PC-3 (cell line): ENCODE measurements at regions not wholly inside any gene's neighbourhood (a gene's known extent, or its start where the extent isn't known, plus 50 kb on each side); places are given as distances from the start of the nearest gene placed in this dataset.

Source experiments
- ATAC-seq: fragments of 200-7000 bp; cut with Tn5 transposase; 2 replicates; pipeline ENCODE4 v1.9.1; 2020; ENCODE audit warnings: mild to moderate bottlenecking, moderate library complexity
- BruUV-seq: library from RNA; stranded (reverse); fragments of 400-500 nt; replicated peaks from 2 replicates; lab custom pipeline; 2021; lab: Mats Ljungman, UMichigan
- CTCF ChIA-PET: fragments of 300-600 bp; sonication (Branson Sonifier 250); formaldehyde crosslinking; loops from one replicate; lab custom pipeline; 2022; ENCODE audit warnings: antibody characterized with exemption; lab: Charles Lee
- POLR2A ChIA-PET: fragments of 300-600 bp; sonication (Branson Sonifier 250); formaldehyde crosslinking; loops from one replicate; lab custom pipeline; 2022; ENCODE audit warnings: antibody characterized with exemption; ENCODE audit not compliant: unreplicated experiment; lab: Charles Lee
- DNase-seq: peaks from one replicate; pipeline ENCODE4 v3.0.0-alpha.2; 2015
- H2AFZ ChIP-seq: fragments of 300-600 bp; sonication (generic); 2 replicates; pipeline ENCODE4 v1.6.0; 2016; ENCODE audit warnings: antibody characterized with exemption, low read length
- H3F3A ChIP-seq: fragments of 300-600 bp; sonication (generic); one replicate; pipeline ENCODE4 v1.6.0; 2017; ENCODE audit warnings: antibody characterized with exemption, low read length, control low read depth, mild to moderate bottlenecking; ENCODE audit not compliant: unreplicated experiment
- H3K27ac ChIP-seq: fragments of 300-600 bp; sonication (generic); 2 replicates; pipeline ENCODE4 v1.5.1; 2016; ENCODE audit warnings: mild to moderate bottlenecking, low read length
- H3K27me3 ChIP-seq: fragments of 300-600 bp; sonication (generic); 2 replicates; pipeline ENCODE4 v1.6.1; 2016; ENCODE audit warnings: low read length, mixed read lengths
- H3K36me3 ChIP-seq: fragments of 300-600 bp; sonication (generic); 2 replicates; pipeline ENCODE4 v1.6.1; 2016; ENCODE audit warnings: low read depth, mixed run types, low read length, mixed read lengths
- H3K4me1 ChIP-seq: fragments of 300-600 bp; sonication (generic); 2 replicates; pipeline ENCODE4 v1.5.1; 2016; ENCODE audit warnings: low read length; ENCODE audit not compliant: insufficient read depth
- H3K4me2 ChIP-seq: fragments of 300-600 bp; sonication (generic); 2 replicates; pipeline ENCODE4 v1.6.0; 2016; ENCODE audit warnings: low read length
- H3K4me3 ChIP-seq: fragments of 300-600 bp; sonication (generic); 2 replicates; pipeline ENCODE4 v1.5.1; 2016; ENCODE audit warnings: mild to moderate bottlenecking, low read length, mixed read lengths
- H3K79me2 ChIP-seq: fragments of 300-600 bp; sonication (generic); 2 replicates; pipeline ENCODE4 v1.6.1; 2017; ENCODE audit warnings: low read length, mixed read lengths
- H3K9ac ChIP-seq: fragments of 300-600 bp; sonication (generic); 2 replicates; pipeline ENCODE4 v1.6.0; 2016; ENCODE audit warnings: mild to moderate bottlenecking, low read length
- H3K9me2 ChIP-seq: fragments of 300-600 bp; sonication (generic); replicated peaks from 2 replicates; pipeline ENCODE4 v1.6.1; 2016; ENCODE audit warnings: mixed run types, low read length, mixed read lengths
- H3K9me3 ChIP-seq: fragments of 300-600 bp; sonication (generic); 2 replicates; pipeline ENCODE4 v1.6.1; 2016; ENCODE audit warnings: low read length, mixed read lengths
- H4K20me1 ChIP-seq: fragments of 300-600 bp; sonication (generic); 2 replicates; pipeline ENCODE4 v1.6.1; 2016; ENCODE audit warnings: low read length, mixed read lengths
- EZH2 ChIP-seq: fragments of 300-600 bp; sonication (generic); IDR thresholded peaks from one replicate; pipeline ENCODE4 v1.6.1; 2017; ENCODE audit warnings: antibody characterized with exemption, mild to moderate bottlenecking, low read length; ENCODE audit not compliant: unreplicated experiment
- EZH2phosphoT487 ChIP-seq: fragments of 300-600 bp; sonication (generic); IDR thresholded peaks from 2 replicates; pipeline ENCODE4 v1.6.1; 2018; ENCODE audit warnings: mild to moderate bottlenecking, antibody characterized with exemption, low read length, borderline replicate concordance
- intact Hi-C: fragments of 100-400 bp; cut with micrococcal nuclease; formaldehyde crosslinking; loops from 2 replicates; pipeline ENCODE4 v1.9.0; 2023
- TF ChIP-seq, protein P1 (sequence below): fragments of 300-600 bp; sonication (generic); conservative IDR thresholded peaks from 2 replicates; pipeline ENCODE4 v1.5.1; 2017; ENCODE audit warnings: antibody characterized with exemption, low read depth, mild to moderate bottlenecking, low read length

DNA sequence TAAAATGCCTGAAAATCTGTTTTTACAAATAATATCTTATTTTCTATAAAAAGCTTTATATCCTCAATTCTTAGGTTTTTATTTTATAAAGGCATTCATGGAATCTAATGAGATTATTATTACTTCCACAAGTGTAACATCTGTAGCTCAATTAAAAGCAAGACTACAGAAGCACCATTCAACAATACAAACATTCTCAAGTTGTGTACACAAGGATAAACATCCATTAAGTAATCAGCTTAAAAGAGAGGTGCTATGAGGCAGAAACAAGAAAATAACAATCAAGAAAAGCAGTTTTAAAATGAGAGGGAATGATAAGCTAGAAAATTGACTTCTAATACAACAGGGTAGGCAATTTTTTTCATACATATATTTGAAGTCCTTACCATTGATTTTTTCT lies 326.1 kb downstream of the MRPL39 start:
- CTCF ChIA-PET: interaction anchor here (0.7 kb wide), 1 partner anchor 385 kb away, joined by 4 read pairs; no protein-coding TSS in a partner anchor
- Histone ChIP-seq H2AFZ (no peak overlapping the region), H3K4me3 (no peak overlapping the region), H3K4me2 (no peak overlapping the region), H4K20me1 (no peaks in the 10 kb centered on the region), H3K79me2 (no peaks in the 10 kb centered on the region), H3F3A (no peaks in the 10 kb centered on the region), H3K27me3 (no peaks in the 10 kb centered on the region), H3K4me1 (no peaks in the 10 kb centered on the region), H3K9ac (no peak overlapping the region), H3K9me2 (no peaks in the 10 kb centered on the region), H3K9me3 (no peaks in the 10 kb centered on the region), H3K27ac (no peak overlapping the region), H3K36me3 (no peaks in the 10 kb centered on the region)
- DNase-seq (no peak), ATAC-seq (no peak)
- POLR2A ChIA-PET: no interaction called here
- TF ChIP-seq EZH2phosphoT487 (no peak), EZH2 (no peak)
- TF ChIP-seq, protein P1, sequence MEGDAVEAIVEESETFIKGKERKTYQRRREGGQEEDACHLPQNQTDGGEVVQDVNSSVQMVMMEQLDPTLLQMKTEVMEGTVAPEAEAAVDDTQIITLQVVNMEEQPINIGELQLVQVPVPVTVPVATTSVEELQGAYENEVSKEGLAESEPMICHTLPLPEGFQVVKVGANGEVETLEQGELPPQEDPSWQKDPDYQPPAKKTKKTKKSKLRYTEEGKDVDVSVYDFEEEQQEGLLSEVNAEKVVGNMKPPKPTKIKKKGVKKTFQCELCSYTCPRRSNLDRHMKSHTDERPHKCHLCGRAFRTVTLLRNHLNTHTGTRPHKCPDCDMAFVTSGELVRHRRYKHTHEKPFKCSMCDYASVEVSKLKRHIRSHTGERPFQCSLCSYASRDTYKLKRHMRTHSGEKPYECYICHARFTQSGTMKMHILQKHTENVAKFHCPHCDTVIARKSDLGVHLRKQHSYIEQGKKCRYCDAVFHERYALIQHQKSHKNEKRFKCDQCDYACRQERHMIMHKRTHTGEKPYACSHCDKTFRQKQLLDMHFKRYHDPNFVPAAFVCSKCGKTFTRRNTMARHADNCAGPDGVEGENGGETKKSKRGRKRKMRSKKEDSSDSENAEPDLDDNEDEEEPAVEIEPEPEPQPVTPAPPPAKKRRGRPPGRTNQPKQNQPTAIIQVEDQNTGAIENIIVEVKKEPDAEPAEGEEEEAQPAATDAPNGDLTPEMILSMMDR: no peak
- intact Hi-C loops: no loop called here
- no TSS peak for BruUV-seq

DNA sequence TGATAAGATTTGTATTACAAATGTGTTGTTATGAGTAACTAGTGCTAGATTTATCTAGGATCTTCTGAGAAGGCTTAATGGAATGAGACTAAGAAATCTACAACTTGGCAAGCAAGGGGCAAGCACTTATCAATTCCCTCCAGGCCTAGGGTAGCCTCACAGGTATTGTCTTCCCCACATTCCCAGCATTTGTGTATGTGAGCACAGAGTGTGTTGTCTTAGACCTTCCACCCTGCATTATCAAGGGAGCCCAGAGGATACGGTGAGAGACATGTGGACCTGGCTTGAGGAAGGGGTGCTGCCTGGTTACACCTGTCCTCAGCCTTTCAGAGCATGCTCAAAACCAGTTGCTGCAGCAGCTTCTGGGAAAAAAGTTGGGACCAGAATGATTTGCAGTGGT lies 327.2 kb downstream of the MRPL39 start:
- no peak for DNase-seq

DNA sequence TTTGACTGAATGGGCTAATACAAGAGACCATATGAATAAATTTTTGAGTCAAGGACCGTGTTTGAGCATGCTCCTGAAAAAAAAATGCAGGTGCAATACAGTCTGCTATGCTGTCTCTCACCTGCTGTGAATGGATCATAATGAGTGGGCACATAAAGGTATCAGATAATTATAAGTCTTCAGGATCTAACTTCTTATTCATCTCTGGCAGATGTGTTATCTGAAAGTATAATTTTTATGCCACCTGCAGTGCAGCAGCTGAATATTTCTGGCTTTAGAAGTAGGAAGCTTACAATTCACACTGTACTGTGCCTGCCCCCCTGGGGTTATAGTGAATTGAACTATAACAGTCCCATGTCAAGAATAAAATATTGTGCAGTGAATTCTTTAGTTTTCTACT lies 333.3 kb downstream of the MRPL39 start:
- ChIA-PET POLR2A (interaction anchor here (0.6 kb wide), 1 partner anchor 95 kb away, joined by 4 read pairs; no protein-coding TSS in a partner anchor), CTCF (no interaction called here)
- no TSS peak for BruUV-seq
- H3K36me3 ChIP-seq: no peaks in the 10 kb centered on the region
- no peaks in the 10 kb centered on the region for H3K27me3 ChIP-seq
- H3K4me2 ChIP-seq: no peak overlapping the region
- no peak for DNase-seq
- H3K79me2 ChIP-seq: no peaks in the 10 kb centered on the region
- H3K9me3 ChIP-seq: no peaks in the 10 kb centered on the region
- TF ChIP-seq, protein P1: no peak
- TF ChIP-seq EZH2phosphoT487: no peak
- H3F3A ChIP-seq: no peaks in the 10 kb centered on the region
- H2AFZ ChIP-seq: no peak overlapping the region
- no peak overlapping the region for H3K9ac ChIP-seq
- no peaks in the 10 kb centered on the region for H4K20me1 ChIP-seq
- intact Hi-C loops: no loop called here
- H3K27ac ChIP-seq: no peak overlapping the region
- H3K9me2 ChIP-seq: no peaks in the 10 kb centered on the region
- H3K4me3 ChIP-seq: no peak overlapping the region
- no peaks in the 10 kb centered on the region for H3K4me1 ChIP-seq
- ATAC-seq: no peak

More for the DNA sequence above, 327.2 kb downstream of the MRPL39 start:
- Histone ChIP-seq H3K9ac (no peak overlapping the region), H3K36me3 (no peaks in the 10 kb centered on the region), H3F3A (no peaks in the 10 kb centered on the region), H3K9me3 (no peaks in the 10 kb centered on the region), H4K20me1 (no peaks in the 10 kb centered on the region), H3K27ac (no peak overlapping the region), H3K4me3 (no peak overlapping the region), H3K79me2 (no peaks in the 10 kb centered on the region), H2AFZ (no peak overlapping the region), H3K27me3 (no peaks in the 10 kb centered on the region), H3K4me1 (no peaks in the 10 kb centered on the region), H3K9me2 (no peaks in the 10 kb centered on the region), H3K4me2 (no peak overlapping the region)
- no peak for TF ChIP-seq EZH2phosphoT487
- TF ChIP-seq, protein P1: no peak
- TF ChIP-seq EZH2: no peak
- POLR2A ChIA-PET: no interaction called here
- CTCF ChIA-PET: no interaction called here
- no peak for ATAC-seq
- intact Hi-C loops: no loop called here
- BruUV-seq: no TSS peak
